ENCODE measurements at regions not wholly inside any gene's neighbourhood (a gene's known extent, or its start where the extent isn't known, plus 50 kb on each side); places are given as distances from the start of the nearest gene placed in this dataset.

DNA sequence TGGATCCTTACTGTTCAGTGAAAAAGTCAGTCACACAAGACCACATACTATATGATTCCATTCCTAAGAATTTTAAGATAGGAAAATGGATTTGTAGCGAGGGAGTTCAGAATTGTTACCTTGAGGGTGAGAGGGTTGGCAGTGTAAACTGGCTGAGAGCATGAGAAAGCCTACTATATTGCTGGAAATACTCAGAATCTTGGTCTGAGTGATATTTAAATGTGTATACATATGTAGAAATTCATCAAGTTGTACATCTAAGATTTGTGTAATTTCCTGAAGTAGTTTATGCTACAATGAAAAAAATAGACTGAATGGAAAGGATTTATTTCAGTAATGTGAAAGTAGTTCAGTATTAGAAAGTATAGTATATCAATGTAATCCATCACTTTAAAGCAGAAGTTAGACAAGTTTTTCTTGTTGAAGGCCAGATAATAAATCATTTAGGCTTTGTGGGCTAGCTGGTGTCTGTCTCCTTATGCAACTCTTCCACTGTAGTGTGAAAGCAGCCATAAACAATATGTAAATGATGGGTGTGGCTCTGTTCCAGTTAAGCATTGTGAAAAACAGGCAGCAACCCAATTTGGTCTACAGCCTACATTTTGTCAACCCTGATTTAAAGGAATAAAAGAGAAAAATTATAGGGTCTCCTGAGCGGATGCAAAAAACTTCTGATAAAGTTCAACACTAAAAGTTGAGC, 127.2 kb upstream of the THY1 start:
- Histone ChIP-seq H3K9me3 (ENCODE audit: control insufficient read depth in 5 of 5, low read length in 5 of 5) (peaks cover 0 to 6% (median 0%) of the 10 kb centered on the region in 5 donors), H3K4me3 (ENCODE audit: low read depth in 1 of 5, low read length in 5 of 5) (no peak overlapping the region), H3K4me1 (ENCODE audit: control insufficient read depth in 5 of 5, insufficient read depth in 5 of 5, low read length in 5 of 5) (no peaks in the 10 kb centered on the region), H3K9ac (ENCODE audit: low read length in 5 of 5) (no peak overlapping the region), H3K27me3 (ENCODE audit: control insufficient read depth in 5 of 5, insufficient read depth in 4 of 5, low read length in 5 of 5) (peaks cover 0 to 2% (median 0%) of the 10 kb centered on the region in 5 donors), H3K36me3 (ENCODE audit: control insufficient read depth in 5 of 5, insufficient read depth in 5 of 5, low read length in 5 of 5) (no peaks in the 10 kb centered on the region), H3K27ac (ENCODE audit: low read depth, low read length) (no peak overlapping the region)

DNA sequence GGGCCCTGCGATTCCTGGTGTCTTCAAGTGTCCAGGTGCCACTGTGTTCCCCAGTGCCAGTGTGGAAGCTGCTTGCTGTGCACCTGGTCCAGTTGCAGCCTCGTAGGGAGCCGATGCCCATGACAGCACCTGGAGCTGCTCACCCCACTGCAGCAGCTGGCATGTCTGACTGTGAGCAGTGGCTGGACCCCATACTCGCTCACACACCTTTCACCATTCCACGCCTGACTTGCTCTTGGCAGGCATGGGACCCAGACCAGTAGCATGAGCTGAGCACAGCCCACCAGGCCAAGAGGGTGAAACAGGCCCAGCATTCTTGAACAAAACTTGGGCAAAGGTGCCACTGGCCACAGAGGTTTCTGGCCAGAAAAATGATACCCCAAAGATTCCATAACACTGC, 124.5 kb upstream of the THY1 start:
- H3K36me3 ChIP-seq (ENCODE audit: control insufficient read depth in 5 of 5, insufficient read depth in 5 of 5, low read length in 5 of 5) = no peaks in the 10 kb centered on the region
- H3K27me3 ChIP-seq (ENCODE audit: control insufficient read depth in 5 of 5, insufficient read depth in 4 of 5, low read length in 5 of 5) = peaks cover 0 to 2% (median 0%) of the 10 kb centered on the region in 5 donors
- no peak overlapping the region for H3K9ac ChIP-seq (ENCODE audit: low read length in 5 of 5)
- H3K9me3 ChIP-seq (ENCODE audit: control insufficient read depth in 5 of 5, low read length in 5 of 5) = peaks cover 0 to 6% (median 0%) of the 10 kb centered on the region in 5 donors
- no peaks in the 10 kb centered on the region for H3K4me1 ChIP-seq (ENCODE audit: control insufficient read depth in 5 of 5, insufficient read depth in 5 of 5, low read length in 5 of 5)
- no peak overlapping the region for H3K4me3 ChIP-seq (ENCODE audit: low read depth in 1 of 5, low read length in 5 of 5)
- H3K27ac ChIP-seq (ENCODE audit: low read depth, low read length) = no peak overlapping the region

DNA sequence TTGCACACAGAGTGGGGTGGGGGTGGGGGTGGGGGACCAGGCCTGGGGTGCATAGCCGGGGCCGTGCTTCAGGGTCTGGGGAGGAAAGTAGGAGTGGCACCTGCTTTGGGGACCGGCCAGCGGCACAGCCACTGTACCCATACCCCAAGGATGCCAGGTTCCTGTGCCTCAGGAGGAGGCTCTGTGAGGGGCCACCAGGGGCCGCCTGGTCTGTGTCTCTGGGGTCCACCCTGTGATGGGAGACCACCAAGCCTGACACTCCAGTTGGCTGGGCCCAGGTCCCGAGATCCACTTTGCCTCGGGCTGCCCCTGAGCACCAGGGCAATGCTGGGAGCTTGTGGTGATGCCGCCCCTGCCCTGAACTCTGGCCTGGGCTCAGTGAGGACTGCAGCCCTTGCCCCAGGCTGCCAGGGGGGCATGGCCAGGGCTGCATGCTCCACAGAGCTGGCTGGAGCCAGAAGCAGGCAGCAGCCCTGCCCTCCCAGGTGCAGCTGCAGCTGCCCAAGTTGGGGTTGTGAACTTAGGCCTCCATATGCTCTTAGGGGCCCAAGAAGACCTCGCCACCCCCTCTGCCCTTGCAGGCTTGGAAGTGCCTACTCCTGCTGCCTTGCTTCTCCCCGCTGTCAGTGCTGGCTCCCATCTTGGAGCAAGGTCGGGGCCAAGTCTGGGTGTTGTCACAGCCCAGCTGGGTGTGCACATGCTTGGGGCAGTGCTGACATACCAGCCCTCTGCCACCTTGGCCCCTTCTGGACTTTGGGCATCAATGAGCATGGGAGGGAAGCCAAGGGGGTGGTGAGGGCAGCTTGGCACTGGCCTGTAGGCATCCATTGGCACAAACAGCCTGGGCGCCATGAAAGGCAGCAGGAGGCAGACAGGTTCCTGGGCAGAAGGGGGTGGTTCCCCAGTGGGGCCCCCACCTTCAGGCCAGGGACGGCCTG, 123.3 kb upstream of the THY1 start:
- Histone ChIP-seq H3K36me3 (ENCODE audit: control insufficient read depth in 5 of 5, insufficient read depth in 5 of 5, low read length in 5 of 5) (no peaks in the 10 kb centered on the region), H3K4me3 (ENCODE audit: low read depth in 1 of 5, low read length in 5 of 5) (no peak overlapping the region), H3K27me3 (ENCODE audit: control insufficient read depth in 5 of 5, insufficient read depth in 4 of 5, low read length in 5 of 5) (peaks cover 0 to 2% (median 0%) of the 10 kb centered on the region in 5 donors), H3K9ac (ENCODE audit: low read length in 5 of 5) (no peak overlapping the region), H3K9me3 (ENCODE audit: control insufficient read depth in 5 of 5, low read length in 5 of 5) (peaks cover 0 to 6% (median 0%) of the 10 kb centered on the region in 5 donors), H3K27ac (ENCODE audit: low read depth, low read length) (no peak overlapping the region), H3K4me1 (ENCODE audit: control insufficient read depth in 5 of 5, insufficient read depth in 5 of 5, low read length in 5 of 5) (no peaks in the 10 kb centered on the region)

DNA sequence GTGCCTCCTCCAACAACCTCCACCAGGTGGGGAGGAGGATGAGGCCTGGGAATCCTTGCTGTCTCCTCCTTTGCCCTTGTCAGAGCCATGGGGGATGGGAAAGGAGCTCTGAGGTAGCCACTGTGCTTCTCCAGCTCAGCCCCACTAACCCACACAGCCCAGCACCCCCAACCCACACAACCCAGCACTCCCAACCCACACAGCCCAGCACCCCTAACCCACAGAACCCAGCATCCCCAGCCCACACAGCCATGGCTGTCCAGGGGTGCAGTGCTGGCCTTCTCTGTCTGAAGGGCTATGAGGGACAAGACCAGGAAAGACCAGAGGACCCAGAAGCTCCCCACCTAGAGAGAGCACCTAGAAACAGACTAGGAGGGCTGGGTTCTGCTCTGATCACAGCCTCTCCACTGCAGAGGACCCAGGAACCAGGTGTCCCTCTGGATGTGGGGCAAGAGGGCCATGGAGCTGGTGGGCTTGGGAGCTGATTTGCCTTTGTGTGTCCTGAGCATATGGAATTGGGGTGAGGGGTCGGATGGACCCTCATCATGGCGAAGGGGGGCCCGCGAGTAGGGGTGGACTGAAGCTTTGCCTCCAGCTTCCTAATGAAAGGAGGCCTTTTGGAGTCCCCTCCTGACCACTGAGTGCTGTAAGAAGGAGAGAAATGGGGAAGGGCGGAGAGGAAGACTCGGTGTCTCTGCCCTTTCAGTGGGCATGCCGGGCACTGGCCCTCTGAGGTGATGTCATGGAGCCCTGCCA, 117.6 kb upstream of the THY1 start:
- Histone ChIP-seq H3K27ac (ENCODE audit: low read depth, low read length) (no peak overlapping the region), H3K27me3 (ENCODE audit: control insufficient read depth in 5 of 5, insufficient read depth in 4 of 5, low read length in 5 of 5) (no peaks in the 10 kb centered on the region), H3K4me1 (ENCODE audit: control insufficient read depth in 5 of 5, insufficient read depth in 5 of 5, low read length in 5 of 5) (peaks cover 0 to 22% (median 17%) of the 10 kb centered on the region in 5 donors), H3K9ac (ENCODE audit: low read length in 5 of 5) (no peak overlapping the region), H3K36me3 (ENCODE audit: control insufficient read depth in 5 of 5, insufficient read depth in 5 of 5, low read length in 5 of 5) (no peaks in the 10 kb centered on the region), H3K9me3 (ENCODE audit: control insufficient read depth in 5 of 5, low read length in 5 of 5) (no peaks in the 10 kb centered on the region), H3K4me3 (ENCODE audit: low read depth in 1 of 5, low read length in 5 of 5) (no peak overlapping the region)

DNA sequence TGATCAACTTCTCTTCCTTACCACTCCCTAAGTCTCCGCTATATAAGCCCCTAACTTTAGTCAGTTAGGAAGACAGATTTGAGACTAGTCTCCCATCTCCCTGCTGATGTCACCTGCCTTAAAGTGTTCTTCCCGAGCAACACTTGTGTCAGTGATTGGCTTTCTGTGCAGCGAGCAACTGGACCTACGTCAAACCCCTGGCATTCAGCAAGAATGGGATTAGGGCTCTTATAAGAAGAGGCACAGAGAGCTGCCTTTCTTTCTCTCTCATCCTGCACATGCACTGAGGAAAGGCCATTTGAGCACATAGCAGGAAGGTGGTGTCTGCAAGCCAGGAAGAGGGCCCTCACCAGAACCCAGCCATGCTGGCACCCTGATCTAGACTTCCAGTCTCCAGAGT, 116.6 kb upstream of the THY1 start:
- Histone ChIP-seq H3K36me3 (ENCODE audit: control insufficient read depth in 5 of 5, insufficient read depth in 5 of 5, low read length in 5 of 5) (no peaks in the 10 kb centered on the region), H3K9ac (ENCODE audit: low read length in 5 of 5) (no peak overlapping the region), H3K4me1 (ENCODE audit: control insufficient read depth in 5 of 5, insufficient read depth in 5 of 5, low read length in 5 of 5) (peaks cover 0 to 22% (median 17%) of the 10 kb centered on the region in 5 donors), H3K27ac (ENCODE audit: low read depth, low read length) (no peak overlapping the region), H3K9me3 (ENCODE audit: control insufficient read depth in 5 of 5, low read length in 5 of 5) (no peaks in the 10 kb centered on the region), H3K4me3 (ENCODE audit: low read depth in 1 of 5, low read length in 5 of 5) (no peak overlapping the region), H3K27me3 (ENCODE audit: control insufficient read depth in 5 of 5, insufficient read depth in 4 of 5, low read length in 5 of 5) (no peaks in the 10 kb centered on the region)

DNA sequence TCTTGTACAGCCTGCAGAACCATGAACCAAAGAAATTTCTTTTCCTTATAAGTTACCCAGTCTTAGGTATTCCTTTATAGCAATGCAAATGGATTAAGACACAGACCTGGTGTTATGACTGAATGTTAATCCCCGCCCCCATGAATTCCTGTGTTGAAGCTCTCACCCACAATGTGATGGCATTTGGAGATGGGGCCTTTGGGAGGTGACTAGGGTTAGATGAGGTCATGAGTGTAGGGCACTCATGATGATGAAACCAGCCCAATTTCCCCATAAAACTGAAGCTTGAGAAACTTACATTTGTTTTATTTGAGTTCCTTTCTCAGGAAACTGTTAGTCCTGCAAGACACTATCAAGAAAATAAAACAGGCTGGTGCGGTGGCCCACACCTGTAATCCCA, 115.8 kb upstream of the THY1 start:
- Histone ChIP-seq H3K9me3 (ENCODE audit: control insufficient read depth in 5 of 5, low read length in 5 of 5) (no peaks in the 10 kb centered on the region), H3K4me3 (ENCODE audit: low read depth in 1 of 5, low read length in 5 of 5) (no peak overlapping the region), H3K9ac (ENCODE audit: low read length in 5 of 5) (no peak overlapping the region), H3K27me3 (ENCODE audit: control insufficient read depth in 5 of 5, insufficient read depth in 4 of 5, low read length in 5 of 5) (no peaks in the 10 kb centered on the region), H3K27ac (ENCODE audit: low read depth, low read length) (no peak overlapping the region), H3K36me3 (ENCODE audit: control insufficient read depth in 5 of 5, insufficient read depth in 5 of 5, low read length in 5 of 5) (no peaks in the 10 kb centered on the region), H3K4me1 (ENCODE audit: control insufficient read depth in 5 of 5, insufficient read depth in 5 of 5, low read length in 5 of 5) (peaks cover 3 to 27% (median 23%) of the 10 kb centered on the region in 5 donors)

DNA sequence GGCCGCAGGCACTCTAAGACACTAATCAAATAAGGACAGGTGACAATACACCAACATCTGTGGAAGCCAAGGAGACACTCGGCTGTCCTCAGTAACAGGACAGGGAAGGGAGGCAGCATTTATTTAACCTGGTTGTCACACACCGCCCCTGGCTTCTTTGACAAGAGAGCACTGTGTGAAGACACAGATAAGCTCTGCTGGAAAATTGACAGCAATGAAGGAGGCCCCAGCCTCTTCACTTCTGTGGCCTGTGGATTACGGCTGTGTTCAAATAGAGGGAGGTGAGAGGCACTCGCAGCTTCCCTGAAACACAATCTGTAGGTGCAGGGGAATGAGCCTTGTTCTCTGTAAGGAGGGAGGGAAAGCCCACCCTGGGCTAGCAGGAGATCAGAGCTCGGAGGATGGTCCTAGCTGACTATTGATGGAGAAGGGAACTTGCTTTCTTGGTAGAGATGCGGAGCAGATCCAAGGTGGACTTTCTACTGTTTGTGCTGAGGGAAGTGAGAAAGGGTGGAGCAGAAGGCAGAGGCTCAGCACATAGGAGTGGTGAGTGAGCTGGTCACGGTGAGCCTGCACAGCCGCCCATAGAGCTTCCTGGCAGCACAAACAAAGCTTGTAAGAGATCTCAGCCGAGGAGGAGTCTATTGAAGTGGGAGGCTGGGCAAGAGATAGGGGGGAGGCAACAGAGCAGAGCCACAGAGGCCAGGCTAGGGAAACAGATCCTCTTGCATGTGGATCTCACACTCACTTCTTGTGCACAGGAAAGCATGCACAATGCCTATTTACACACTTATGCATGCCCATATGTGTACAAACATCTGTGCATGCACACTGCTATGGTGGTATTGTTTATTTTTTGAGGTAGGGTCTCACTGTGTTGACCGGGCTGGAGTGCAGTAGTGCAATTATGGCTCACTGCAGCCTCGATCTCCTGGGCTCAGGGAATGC, 114.6 kb upstream of the THY1 start:
- Histone ChIP-seq H3K27me3 (ENCODE audit: control insufficient read depth in 5 of 5, insufficient read depth in 4 of 5, low read length in 5 of 5) (no peaks in the 10 kb centered on the region), H3K9ac (ENCODE audit: low read length in 5 of 5) (no peak overlapping the region), H3K4me3 (ENCODE audit: low read depth in 1 of 5, low read length in 5 of 5) (no peak overlapping the region), H3K27ac (ENCODE audit: low read depth, low read length) (no peak overlapping the region), H3K9me3 (ENCODE audit: control insufficient read depth in 5 of 5, low read length in 5 of 5) (no peaks in the 10 kb centered on the region), H3K36me3 (ENCODE audit: control insufficient read depth in 5 of 5, insufficient read depth in 5 of 5, low read length in 5 of 5) (no peaks in the 10 kb centered on the region), H3K4me1 (ENCODE audit: control insufficient read depth in 5 of 5, insufficient read depth in 5 of 5, low read length in 5 of 5) (peaks cover 3 to 32% (median 27%) of the 10 kb centered on the region in 5 donors)

DNA sequence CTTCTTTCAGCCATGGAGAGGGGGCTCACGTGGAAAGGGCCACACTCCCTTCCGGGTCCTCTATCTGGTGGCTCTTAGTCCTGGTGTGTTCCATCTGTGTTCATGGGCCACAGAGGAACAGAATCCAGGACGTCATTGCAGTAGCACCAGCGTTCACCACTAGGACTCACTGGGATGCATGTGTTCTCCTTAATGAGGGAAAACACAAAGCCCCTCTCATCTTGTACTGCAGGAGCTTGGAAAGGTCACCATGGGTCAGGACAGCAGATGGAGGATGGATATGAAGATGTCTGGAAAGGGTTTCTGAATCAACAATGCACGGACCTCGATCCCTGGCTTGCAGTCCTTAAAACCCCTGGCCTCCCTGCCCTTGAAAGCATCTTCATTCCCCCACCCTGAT, 113.8 kb upstream of the THY1 start:
- Histone ChIP-seq H3K27me3 (ENCODE audit: control insufficient read depth in 5 of 5, insufficient read depth in 4 of 5, low read length in 5 of 5) (no peaks in the 10 kb centered on the region), H3K36me3 (ENCODE audit: control insufficient read depth in 5 of 5, insufficient read depth in 5 of 5, low read length in 5 of 5) (no peaks in the 10 kb centered on the region), H3K27ac (ENCODE audit: low read depth, low read length) (no peak overlapping the region), H3K9ac (ENCODE audit: low read length in 5 of 5) (no peak overlapping the region), H3K4me3 (ENCODE audit: low read depth in 1 of 5, low read length in 5 of 5) (no peak overlapping the region), H3K4me1 (ENCODE audit: control insufficient read depth in 5 of 5, insufficient read depth in 5 of 5, low read length in 5 of 5) (peaks cover 3 to 32% (median 27%) of the 10 kb centered on the region in 5 donors), H3K9me3 (ENCODE audit: control insufficient read depth in 5 of 5, low read length in 5 of 5) (no peaks in the 10 kb centered on the region)
